Transverse colon (tissue), 4 donors: ENCODE measurements at regions not wholly inside any gene's neighbourhood (a gene's known extent, or its start where the extent isn't known, plus 50 kb on each side); places are given as distances from the start of the nearest gene placed in this dataset.

ENCODE experiments used
- DNase-seq: peaks from one replicate; pipeline ENCODE4 v3.0.0-alpha.2; 2019
- H3K27ac ChIP-seq, 4 donors: fragments of 200-600 bp; sonication (generic); 2 replicates each; pipeline ENCODE4 v1.5.1; 2016 to 2018; ENCODE audit warnings: inconsistent platforms in 4 of 4
- H3K27me3 ChIP-seq: fragments of 200-600 bp; sonication (generic); 2 replicates; pipeline ENCODE4 v1.5.1; 2017; ENCODE audit warnings: inconsistent platforms
- H3K36me3 ChIP-seq, 4 donors: fragments of 200-600 bp; sonication (generic); 2 replicates each; pipeline ENCODE4 v1.5.1; 2017 to 2019; ENCODE audit warnings: inconsistent platforms in 4 of 4
- H3K4me1 ChIP-seq, 4 donors: fragments of 200-600 bp; sonication (generic); 2 replicates each; pipeline ENCODE4 v1.5.1; 2017 to 2020; ENCODE audit warnings: inconsistent platforms in 4 of 4
- H3K4me3 ChIP-seq, 4 donors: fragments of 200-600 bp; sonication (generic); 1 replicate in 1 of 4; 2 replicates in 3 of 4; pipeline versions ENCODE4 v1.5.1 to v1.6.1; 2017 to 2019; ENCODE audit warnings: inconsistent platforms in 4 of 4
- H3K9me3 ChIP-seq, 2 donors: fragments of 200-600 bp; sonication (generic); 2 replicates each; pipeline ENCODE4 v1.5.1; 2017 to 2019; ENCODE audit warnings: inconsistent platforms in 2 of 2
- EP300 ChIP-seq: sonication (generic); formaldehyde crosslinking; IDR thresholded peaks from one replicate; pipeline ENCODE4 v1.6.1; 2017; ENCODE audit warnings: antibody characterized with exemption, low read depth
- POLR2A ChIP-seq: fragments of 450-650 bp; IDR thresholded peaks from one replicate; pipeline ENCODE4 v1.6.1; 2016; ENCODE audit warnings: antibody characterized with exemption, mild to moderate bottlenecking, moderate library complexity
- POLR2AphosphoS5 ChIP-seq, 3 donors: sonication (generic); formaldehyde crosslinking; IDR thresholded peaks; one replicate each; pipeline ENCODE4 v1.6.1; 2016; ENCODE audit warnings: antibody characterized with exemption in 3 of 3
- WGBS, 2 donors: methylation state at CpG; one replicate each; pipeline ENCODE4 v1.1.5; 2018; ENCODE audit warnings: low coverage in 1 of 2; 5-methylcytosine and 5-hydroxymethylcytosine counted together
- in situ Hi-C, 4 donors: fragments of 200-750 bp; cut with MboI; loops; one replicate each; pipeline versions ENCODE4 v1.15.0 to v1.15.1; 2017; ENCODE audit warnings: low sequenced_read_pairs in 3 of 4, low pct_ligation_motif_present in 1 of 4, low pct_unique_long_range_greater_than_20kb in 1 of 4
- intact Hi-C: fragments of 100-400 bp; cut with DNase I; formaldehyde crosslinking; loops from one replicate; pipeline ENCODE4 v1.15.1; 2023; ENCODE audit warnings: low total_unique reads
- TF ChIP-seq, protein P1 (sequence below), 5 experiments: fragments of 200-600 bp in 3 of 5; fragments of 450-650 bp in 2 of 5; sonication (generic) in 3 of 5; IDR thresholded peaks; 1 replicate in 2 of 5; 2 replicates in 3 of 5; pipeline ENCODE4 v1.5.1; 2016 to 2017; ENCODE audit warnings: antibody characterized with exemption in 5 of 5, inconsistent platforms in 3 of 5, mild to moderate bottlenecking in 2 of 5, moderate library complexity in 1 of 5

DNA sequence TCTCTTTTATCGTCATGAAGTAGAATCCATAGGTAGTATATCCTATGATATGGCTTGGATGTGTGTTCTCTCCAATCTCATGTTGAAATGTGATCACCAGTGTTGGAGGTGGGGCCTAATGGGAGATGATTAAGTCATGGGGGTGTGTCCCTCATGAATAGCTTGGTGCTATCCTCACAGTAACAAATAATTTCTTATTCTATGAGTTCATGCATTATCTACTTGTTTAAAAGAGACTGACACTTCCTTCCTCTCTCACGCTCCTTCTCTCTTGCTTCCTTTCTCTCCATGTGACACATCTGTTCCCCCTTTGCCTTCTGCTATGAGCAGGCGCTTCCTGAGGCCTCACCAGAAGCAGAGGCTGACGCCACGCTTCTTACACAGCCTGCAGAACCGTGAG lies 165.6 kb downstream of the MREG start:
- H3K4me1 ChIP-seq, result peaks cover 0 to 7% (median 0%) of the 10 kb centered on the region in 4 donors
- WGBS, 2 donors, result 74 to 85% methylated on average over 6 of the region's 6 CpGs

DNA sequence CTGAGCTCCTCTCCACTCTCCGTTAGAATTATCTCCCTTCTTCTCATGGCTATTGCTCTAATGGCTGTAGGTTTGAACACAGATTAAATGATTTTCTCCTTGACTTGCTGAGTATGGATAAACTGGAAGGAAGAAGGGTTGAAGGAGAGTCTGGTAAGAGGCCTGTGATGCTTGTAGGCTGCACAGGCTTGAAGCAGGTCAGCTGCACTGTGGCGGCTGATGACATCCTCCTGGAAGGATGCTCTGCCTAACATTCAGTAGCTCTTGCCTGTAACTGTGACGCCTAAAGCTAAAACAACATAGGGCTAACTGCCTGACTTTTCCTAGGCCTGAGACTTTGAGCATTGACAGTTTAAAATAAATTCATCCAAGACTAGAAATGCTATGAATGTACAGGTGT lies 166.3 kb downstream of the MREG start:
- Histone ChIP-seq H3K9me3 (no peaks in the 10 kb centered on the region), H3K36me3 (no peaks in the 10 kb centered on the region), H3K4me3 (no peak overlapping the region), H3K27ac (no peak overlapping the region), H3K27me3 (no peaks in the 10 kb centered on the region), H3K4me1 (peaks cover 0 to 7% (median under 1%) of the 10 kb centered on the region in 4 donors)
- 83 to 100% methylated on average over 1 to 3 of the region's 3 CpGs for WGBS, 2 donors
- intact Hi-C loops (no loop called here), in situ Hi-C loops (no loop called here)
- no peak for TF ChIP-seq POLR2AphosphoS5 (IDR thresholded peaks at IDR 0.05)
- TF ChIP-seq POLR2A, result no peak
- TF ChIP-seq EP300, result no peak
- TF ChIP-seq, protein P1, sequence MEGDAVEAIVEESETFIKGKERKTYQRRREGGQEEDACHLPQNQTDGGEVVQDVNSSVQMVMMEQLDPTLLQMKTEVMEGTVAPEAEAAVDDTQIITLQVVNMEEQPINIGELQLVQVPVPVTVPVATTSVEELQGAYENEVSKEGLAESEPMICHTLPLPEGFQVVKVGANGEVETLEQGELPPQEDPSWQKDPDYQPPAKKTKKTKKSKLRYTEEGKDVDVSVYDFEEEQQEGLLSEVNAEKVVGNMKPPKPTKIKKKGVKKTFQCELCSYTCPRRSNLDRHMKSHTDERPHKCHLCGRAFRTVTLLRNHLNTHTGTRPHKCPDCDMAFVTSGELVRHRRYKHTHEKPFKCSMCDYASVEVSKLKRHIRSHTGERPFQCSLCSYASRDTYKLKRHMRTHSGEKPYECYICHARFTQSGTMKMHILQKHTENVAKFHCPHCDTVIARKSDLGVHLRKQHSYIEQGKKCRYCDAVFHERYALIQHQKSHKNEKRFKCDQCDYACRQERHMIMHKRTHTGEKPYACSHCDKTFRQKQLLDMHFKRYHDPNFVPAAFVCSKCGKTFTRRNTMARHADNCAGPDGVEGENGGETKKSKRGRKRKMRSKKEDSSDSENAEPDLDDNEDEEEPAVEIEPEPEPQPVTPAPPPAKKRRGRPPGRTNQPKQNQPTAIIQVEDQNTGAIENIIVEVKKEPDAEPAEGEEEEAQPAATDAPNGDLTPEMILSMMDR (IDR thresholded peaks at IDR 0.05), result no peak
- DNase-seq, result no peak

More for the DNA sequence above, 165.6 kb downstream of the MREG start:
- H3K27me3 ChIP-seq, result no peaks in the 10 kb centered on the region
- intact Hi-C loops (no loop called here), in situ Hi-C loops (no loop called here)
- no peak for DNase-seq
- TF ChIP-seq POLR2A (no peak), EP300 (no peak), POLR2AphosphoS5 (IDR thresholded peaks at IDR 0.05) (no peak)
- TF ChIP-seq, protein P1 (IDR thresholded peaks at IDR 0.05), result no peak
- no peak overlapping the region for H3K27ac ChIP-seq
- H3K4me3 ChIP-seq, result no peak overlapping the region
- no peaks in the 10 kb centered on the region for H3K9me3 ChIP-seq
- no peaks in the 10 kb centered on the region for H3K36me3 ChIP-seq

DNA sequence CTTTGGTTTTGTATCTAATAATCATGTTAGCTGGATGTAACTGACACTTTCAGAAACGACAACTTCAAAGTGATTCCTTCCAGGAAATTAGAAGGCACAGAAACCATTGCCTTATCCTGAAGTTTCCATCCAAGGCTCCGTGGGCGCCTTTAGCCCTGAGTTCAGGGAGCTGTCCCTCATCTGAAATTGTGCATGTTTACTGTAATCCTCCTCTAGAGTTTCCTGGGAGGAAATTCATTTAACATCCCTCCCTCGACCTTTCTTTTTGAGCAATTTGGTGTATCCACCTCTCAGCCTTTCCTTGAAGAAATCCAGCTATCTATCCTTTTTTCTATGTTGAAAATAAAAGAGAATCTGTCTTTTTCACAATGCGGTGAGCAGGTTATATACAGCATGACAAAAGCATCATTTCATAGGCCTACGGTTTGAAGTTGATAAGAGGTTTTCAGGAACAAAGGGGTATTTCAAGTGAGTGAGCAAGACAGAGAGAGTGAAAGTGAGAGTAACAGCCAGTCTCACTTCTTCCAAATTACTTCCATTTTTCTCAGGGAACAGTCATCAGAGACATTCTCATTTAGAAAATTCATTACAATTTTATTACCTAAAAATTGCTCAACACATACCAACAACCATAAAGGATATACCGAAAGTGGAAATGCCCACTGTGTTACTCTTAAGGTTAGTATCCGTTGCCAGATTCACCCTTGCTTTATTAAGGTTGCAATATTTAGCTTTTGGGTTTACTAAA lies 167.3 kb downstream of the MREG start:
- peaks cover 0 to 15% (median 6%) of the 10 kb centered on the region in 4 donors for H3K4me1 ChIP-seq
- H3K4me3 ChIP-seq, result no peak overlapping the region
- no peaks in the 10 kb centered on the region for H3K36me3 ChIP-seq
- H3K27ac ChIP-seq, result no peak overlapping the region
- 66 to 68% methylated on average over 7 to 8 of the region's 8 CpGs for WGBS, 2 donors
- in situ Hi-C loops (no loop called here), intact Hi-C loops (no loop called here)
- DNase-seq, result no peak
- H3K9me3 ChIP-seq, result no peaks in the 10 kb centered on the region
- H3K27me3 ChIP-seq, result no peaks in the 10 kb centered on the region
- TF ChIP-seq POLR2A (no peak), POLR2AphosphoS5 (IDR thresholded peaks at IDR 0.05) (no peak)
- TF ChIP-seq, protein P1 (IDR thresholded peaks at IDR 0.05), result no peak

DNA sequence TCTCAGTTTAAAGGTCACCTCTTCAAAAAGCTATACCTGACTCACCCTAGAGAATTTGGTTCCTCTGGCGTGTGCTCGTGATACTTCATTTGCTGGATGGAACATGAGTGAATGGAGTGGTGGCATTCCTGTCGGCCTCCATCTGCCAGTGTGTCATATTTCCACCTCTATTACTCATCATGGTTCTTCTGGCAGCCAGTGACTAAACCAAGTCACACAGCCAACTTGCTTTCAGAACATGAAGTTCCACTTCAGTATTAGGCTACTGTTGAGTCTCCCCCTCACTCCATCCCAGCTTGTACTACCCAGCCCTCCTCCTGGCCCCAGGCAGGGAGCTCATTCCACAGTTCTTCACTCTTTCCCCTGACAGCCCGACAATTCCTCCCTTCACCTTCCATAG lies 169.8 kb downstream of the MREG start:
- DNase-seq, result no peak
- H3K27me3 ChIP-seq, result no peaks in the 10 kb centered on the region
- 93 to 97% methylated on average over 4 of the region's 4 CpGs for WGBS, 2 donors
- no peak for TF ChIP-seq POLR2A
- TF ChIP-seq POLR2AphosphoS5 (IDR thresholded peaks at IDR 0.05), result no peak
- TF ChIP-seq, protein P1 (IDR thresholded peaks at IDR 0.05), result no peak
- no peak for TF ChIP-seq EP300
- H3K4me1 ChIP-seq, result peaks cover 0 to 16% (median 4%) of the 10 kb centered on the region in 4 donors
- H3K9me3 ChIP-seq, result no peaks in the 10 kb centered on the region
- intact Hi-C loops, result no loop called here
- H3K36me3 ChIP-seq, result no peaks in the 10 kb centered on the region
- in situ Hi-C loops, result no loop called here
- H3K27ac ChIP-seq, result no peak overlapping the region
- no peak overlapping the region for H3K4me3 ChIP-seq
